Astrocyte of the cerebellum (primary cell): ENCODE measurements at regions not wholly inside any gene's neighbourhood (a gene's known extent, or its start where the extent isn't known, plus 50 kb on each side); places are given as distances from the start of the nearest gene placed in this dataset.

Experiments
- DNase-seq: peaks from one replicate; pipeline ENCODE4 v3.0.0-alpha.2; 2011; ENCODE audit warnings: low read depth
- H3K4me3 ChIP-seq: 2 replicates; pipeline ENCODE4 v1.5.1; 2011; ENCODE audit warnings: mild to moderate bottlenecking, low read depth, low read length, moderate library complexity
- CTCF ChIP-seq: IDR thresholded peaks from 2 replicates; pipeline ENCODE4 v1.5.1; 2012; ENCODE audit warnings: low read length, low read depth, moderate library complexity, mild to moderate bottlenecking; ENCODE audit errors: missing control alignments
- in situ Hi-C: cut with HindIII; loops from 2 replicates; pipeline ENCODE4 v1.10.0; 2017; ENCODE audit warnings: low sequenced_read_pairs

DNA sequence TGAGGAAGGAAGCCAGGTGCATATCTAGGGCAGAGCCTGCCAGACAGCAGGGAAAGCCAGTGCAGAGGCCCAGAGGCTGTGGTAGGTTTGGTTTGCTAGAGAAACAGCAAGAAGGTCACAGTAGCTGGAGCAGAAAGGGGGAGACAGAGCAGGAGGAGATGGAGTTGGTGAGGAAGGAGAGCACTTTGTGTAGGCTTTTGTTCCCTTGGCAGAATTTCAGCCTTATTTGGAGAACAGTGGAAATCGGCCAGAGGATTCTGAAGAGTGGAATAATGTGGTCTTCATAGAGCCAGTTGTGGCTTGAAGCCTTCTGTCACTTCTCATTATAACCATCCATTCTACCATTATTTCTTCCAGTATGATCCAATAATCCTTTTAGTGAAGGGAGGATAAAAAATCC lies 212.9 kb upstream of the FAR2 start:
- no peak for TF ChIP-seq CTCF
- DNase-seq, result no peak
- H3K4me3 ChIP-seq, result no peak overlapping the region
- in situ Hi-C loops, result no loop called here

DNA sequence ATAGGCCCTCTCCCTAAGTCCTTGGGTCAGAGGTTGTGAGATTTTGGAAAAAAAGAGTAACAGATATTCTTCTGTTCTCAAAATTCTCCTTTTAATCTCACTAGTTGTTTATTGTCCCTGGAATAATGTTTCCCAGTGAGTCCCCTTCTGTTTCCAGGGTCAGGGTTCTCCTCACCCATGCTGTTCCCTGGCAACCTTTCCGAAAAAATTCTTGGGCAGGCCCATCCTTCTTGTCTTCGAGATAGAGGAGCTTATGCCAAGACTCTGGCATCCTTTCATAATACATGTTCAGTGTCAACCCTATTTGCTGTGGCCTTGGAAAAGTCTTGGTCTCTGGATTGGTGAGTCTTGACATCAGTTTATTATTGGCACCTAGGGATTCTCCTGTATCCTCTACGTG lies 212.4 kb upstream of the FAR2 start:
- in situ Hi-C loops, result no loop called here
- TF ChIP-seq CTCF, result no peak
- DNase-seq, result no peak
- H3K4me3 ChIP-seq, result no peak overlapping the region

- no peak overlapping the region for H3K4me3 ChIP-seq
- DNase-seq, result no peak
- TF ChIP-seq CTCF, result no peak
- in situ Hi-C loops, result no loop called here
Measured at GRCh38 chr12:28937196-28937595, 211.9 kb upstream of the FAR2 start.

- no peak for DNase-seq
- H3K4me3 ChIP-seq, result no peak overlapping the region
- in situ Hi-C loops, result no loop called here
- no peak for TF ChIP-seq CTCF
Measured at GRCh38 chr12:28938056-28938455, 211.0 kb upstream of the FAR2 start.

- no peak overlapping the region for H3K4me3 ChIP-seq
- TF ChIP-seq CTCF, result no peak
- no peak for DNase-seq
- in situ Hi-C loops, result no loop called here
Measured at GRCh38 chr12:28938581-28939235, 210.4 kb upstream of the FAR2 start.

- no peak for DNase-seq
- TF ChIP-seq CTCF, result no peak
- in situ Hi-C loops, result no loop called here
- H3K4me3 ChIP-seq, result no peak overlapping the region
Measured at GRCh38 chr12:28939427-28939826, 209.7 kb upstream of the FAR2 start.
